Mucosa of descending colon (tissue), 3 donors: ENCODE measurements at regions not wholly inside any gene's neighbourhood (a gene's known extent, or its start where the extent isn't known, plus 50 kb on each side); places are given as distances from the start of the nearest gene placed in this dataset.

Source experiments
- ATAC-seq: fragments of 200-7000 bp; cut with Tn5 transposase; one replicate; pipeline ENCODE4 v1.9.1; 2020; ENCODE audit warnings: mild to moderate bottlenecking, moderate library complexity
- DNase-seq, 3 donors: peaks; one replicate each; pipeline ENCODE4 v3.0.0-alpha.2; 2020
- H3K36me3 ChIP-seq: fragments of 200-600 bp; one replicate; pipeline ENCODE4 v1.8.0; 2021; ENCODE audit warnings: low read depth, mild to moderate bottlenecking
- H3K4me1 ChIP-seq: fragments of 200-600 bp; one replicate; pipeline ENCODE4 v1.8.0; 2021; ENCODE audit warnings: low read depth, mild to moderate bottlenecking
- H3K4me3 ChIP-seq: fragments of 200-600 bp; one replicate; pipeline ENCODE4 v1.8.0; 2021; ENCODE audit warnings: mild to moderate bottlenecking
- H3K9me3 ChIP-seq: fragments of 200-600 bp; one replicate; pipeline ENCODE4 v1.8.0; 2021; ENCODE audit warnings: mild to moderate bottlenecking
- intact Hi-C, 2 donors: fragments of 100-400 bp; cut with DNase I in 1 of 2; cut with micrococcal nuclease in 1 of 2; formaldehyde crosslinking; loops; one replicate each; pipeline versions ENCODE4 v1.11.0 to v1.11.1; 2022; cut with DNase I, micrococcal nuclease
- TF ChIP-seq, protein P1 (sequence below): fragments of 200-600 bp; IDR thresholded peaks from one replicate; pipeline ENCODE4 v1.8.0; 2022; ENCODE audit warnings: antibody characterized with exemption, mild to moderate bottlenecking
- donor health status: DM: no; HTN: no; CAD: no; lungs with moderate emphysema.
- donor health status: DM: no; HTN: no; CAD: no.
- donor health status: DM: no; HTN: yes; CAD: no.

DNA sequence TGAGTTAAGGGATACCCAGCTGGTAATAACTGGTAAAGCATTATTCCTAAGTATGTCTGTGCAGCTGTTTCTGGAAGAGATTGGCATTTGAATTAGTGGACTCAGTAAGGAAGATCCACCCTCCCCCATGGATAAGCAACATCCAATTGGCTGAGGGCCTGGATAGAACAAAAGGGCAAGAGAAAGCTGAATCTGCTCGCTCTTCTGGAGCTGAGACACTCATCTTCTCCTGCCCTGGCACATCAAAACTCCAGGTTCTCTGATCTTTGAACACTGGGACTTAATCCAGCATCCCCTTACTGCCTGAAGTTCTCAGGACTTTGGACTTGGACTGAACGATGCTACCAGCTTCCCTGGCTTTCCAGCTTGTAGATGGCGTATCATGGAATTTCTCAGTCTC lies 63.1 kb upstream of the CNOT2 start:
- intact Hi-C loops = no loop called here
- H3K4me1 ChIP-seq = no peaks in the 10 kb centered on the region
- DNase-seq (no peak), ATAC-seq (no peak)
- no peak overlapping the region for H3K4me3 ChIP-seq
- H3K36me3 ChIP-seq = no peaks in the 10 kb centered on the region
- TF ChIP-seq, protein P1, sequence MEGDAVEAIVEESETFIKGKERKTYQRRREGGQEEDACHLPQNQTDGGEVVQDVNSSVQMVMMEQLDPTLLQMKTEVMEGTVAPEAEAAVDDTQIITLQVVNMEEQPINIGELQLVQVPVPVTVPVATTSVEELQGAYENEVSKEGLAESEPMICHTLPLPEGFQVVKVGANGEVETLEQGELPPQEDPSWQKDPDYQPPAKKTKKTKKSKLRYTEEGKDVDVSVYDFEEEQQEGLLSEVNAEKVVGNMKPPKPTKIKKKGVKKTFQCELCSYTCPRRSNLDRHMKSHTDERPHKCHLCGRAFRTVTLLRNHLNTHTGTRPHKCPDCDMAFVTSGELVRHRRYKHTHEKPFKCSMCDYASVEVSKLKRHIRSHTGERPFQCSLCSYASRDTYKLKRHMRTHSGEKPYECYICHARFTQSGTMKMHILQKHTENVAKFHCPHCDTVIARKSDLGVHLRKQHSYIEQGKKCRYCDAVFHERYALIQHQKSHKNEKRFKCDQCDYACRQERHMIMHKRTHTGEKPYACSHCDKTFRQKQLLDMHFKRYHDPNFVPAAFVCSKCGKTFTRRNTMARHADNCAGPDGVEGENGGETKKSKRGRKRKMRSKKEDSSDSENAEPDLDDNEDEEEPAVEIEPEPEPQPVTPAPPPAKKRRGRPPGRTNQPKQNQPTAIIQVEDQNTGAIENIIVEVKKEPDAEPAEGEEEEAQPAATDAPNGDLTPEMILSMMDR = no peak
- peaks cover 2% of the 10 kb centered on the region for H3K9me3 ChIP-seq

- DNase-seq = no peak
- Histone ChIP-seq H3K36me3 (no peaks in the 10 kb centered on the region), H3K4me1 (no peaks in the 10 kb centered on the region), H3K9me3 (peaks cover 2% of the 10 kb centered on the region), H3K4me3 (no peak overlapping the region)
- TF ChIP-seq, protein P1 = no peak
- intact Hi-C loops = no loop called here
- no peak for ATAC-seq
Observed at GRCh38 chr12:70185301-70185700, 57.9 kb upstream of the CNOT2 start.

DNA sequence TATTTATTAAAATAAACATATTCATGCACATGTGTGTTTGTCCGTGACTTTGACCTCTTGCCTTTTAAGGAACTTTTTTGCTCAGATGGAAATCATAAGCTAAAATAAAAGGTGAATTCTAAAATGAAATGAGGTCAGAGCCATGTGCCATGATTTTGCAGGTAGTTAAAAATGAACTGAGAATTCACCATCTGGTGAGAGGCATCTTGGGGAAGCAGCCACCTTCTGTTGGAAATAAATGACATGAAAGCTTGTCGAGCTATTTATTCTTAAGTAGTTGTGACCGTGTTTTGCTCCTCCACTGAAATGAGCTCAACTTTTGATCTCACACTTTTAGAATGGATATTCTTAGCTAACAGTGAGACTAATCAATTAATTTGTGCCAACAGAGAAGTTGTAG lies 56.8 kb upstream of the CNOT2 start:
- DNase-seq (no peak), ATAC-seq (no peak)
- intact Hi-C loops = no loop called here
- TF ChIP-seq, protein P1 = no peak
- H3K4me3 ChIP-seq = no peak overlapping the region
- H3K9me3 ChIP-seq = peaks cover 2% of the 10 kb centered on the region
- H3K4me1 ChIP-seq = no peaks in the 10 kb centered on the region
- H3K36me3 ChIP-seq = no peaks in the 10 kb centered on the region

DNA sequence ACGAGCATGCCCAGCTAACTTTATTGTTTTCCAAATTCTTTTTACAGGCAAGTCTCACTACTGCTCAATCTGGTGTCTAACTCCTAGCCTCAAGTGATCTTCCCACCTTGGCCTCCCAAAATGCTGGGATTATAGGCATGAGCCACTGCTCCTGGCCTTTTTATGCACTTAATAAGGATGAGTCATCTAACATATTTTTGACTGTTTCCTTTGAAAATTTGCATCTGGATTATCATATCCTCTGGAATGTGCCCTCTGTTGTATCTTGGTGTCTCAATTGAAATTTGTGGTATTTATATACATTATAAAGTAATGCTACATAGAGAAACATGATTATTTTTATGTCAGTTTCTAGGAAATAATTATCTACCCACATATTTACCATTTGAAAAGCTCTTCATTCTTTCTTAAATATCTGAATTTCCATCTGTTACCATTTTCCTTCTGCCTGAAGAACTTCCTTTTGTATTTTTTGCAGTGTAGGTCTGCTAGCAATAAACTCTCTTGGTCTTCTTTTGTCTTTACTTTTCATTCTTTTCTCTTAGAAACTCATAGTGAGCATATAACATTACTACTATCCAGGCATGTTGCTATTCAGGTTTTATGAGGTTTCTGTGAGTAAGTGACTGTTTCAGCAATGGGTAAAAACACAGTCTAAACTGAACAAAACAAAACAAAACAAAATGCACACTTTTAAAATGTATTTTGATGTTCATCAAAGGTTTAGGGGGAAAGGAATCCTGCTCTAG lies 52.8 kb upstream of the CNOT2 start:
- ATAC-seq (no peak), DNase-seq (no peak)
- TF ChIP-seq, protein P1 = no peak
- Histone ChIP-seq H3K9me3 (no peaks in the 10 kb centered on the region), H3K4me3 (no peak overlapping the region), H3K36me3 (no peaks in the 10 kb centered on the region), H3K4me1 (no peaks in the 10 kb centered on the region)
- intact Hi-C loops = no loop called here
